BE2C (cell line): ENCODE measurements at regions not wholly inside any gene's neighbourhood (a gene's known extent, or its start where the extent isn't known, plus 50 kb on each side); places are given as distances from the start of the nearest gene placed in this dataset.

ENCODE experiments used
- DNase-seq: peaks from one replicate; pipeline ENCODE4 v3.0.0-alpha.2; 2020
- H3K27me3 ChIP-seq: fragments of 250-450 bp; sonication (Bioruptor Pico); 2 replicates; pipeline ENCODE4 v1.5.1; 2020; ENCODE audit warnings: mild to moderate bottlenecking
- H3K36me3 ChIP-seq: fragments of 250-450 bp; sonication (Bioruptor Pico); 2 replicates; pipeline ENCODE4 v1.5.1; 2020; ENCODE audit warnings: mild to moderate bottlenecking
- H3K4me1 ChIP-seq: fragments of 250-450 bp; sonication (Bioruptor Pico); 2 replicates; pipeline ENCODE4 v1.5.1; 2020
- H3K4me3 ChIP-seq: 2 replicates; pipeline ENCODE4 v1.5.1; 2011; ENCODE audit warnings: low read depth, low read length
- H3K9me3 ChIP-seq: fragments of 250-450 bp; sonication (Bioruptor Pico); 2 replicates; pipeline ENCODE4 v1.5.1; 2020
- CTCF ChIP-seq: IDR thresholded peaks from 2 replicates; pipeline ENCODE4 v1.5.1; 2012; ENCODE audit warnings: mild to moderate bottlenecking, low read depth, low read length

- DNase-seq = no peak
- Histone ChIP-seq H3K36me3 (no peaks in the 10 kb centered on the region), H3K4me1 (no peaks in the 10 kb centered on the region), H3K4me3 (no peak overlapping the region), H3K9me3 (no peaks in the 10 kb centered on the region), H3K27me3 (no peaks in the 10 kb centered on the region)
- no peak for TF ChIP-seq CTCF
These were observed 1043.0 kb upstream of the POU3F3 start for GRCh38 chr2:103810875-103811274.

DNA sequence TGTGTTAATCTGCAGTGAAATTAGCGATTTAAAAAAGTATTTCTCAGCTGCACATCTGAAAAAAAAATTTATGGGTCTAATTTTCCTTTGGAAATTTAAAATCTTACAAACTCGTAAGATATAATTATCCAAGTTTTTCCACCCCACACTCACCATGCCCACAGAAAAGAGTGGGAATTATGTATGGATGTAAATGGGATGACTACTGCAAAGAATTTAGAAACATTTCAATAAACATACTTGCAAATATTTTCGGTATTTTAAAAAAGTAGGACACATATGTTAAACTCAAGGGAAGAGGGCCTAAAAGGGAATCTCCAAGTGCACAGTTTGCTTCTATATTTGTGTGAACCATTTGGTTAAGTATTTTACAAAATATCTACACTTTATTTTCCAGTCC, 1039.9 kb upstream of the POU3F3 start:
- Histone ChIP-seq H3K4me3 (no peak overlapping the region), H3K36me3 (no peaks in the 10 kb centered on the region), H3K4me1 (no peaks in the 10 kb centered on the region), H3K27me3 (no peaks in the 10 kb centered on the region), H3K9me3 (no peaks in the 10 kb centered on the region)
- no peak for DNase-seq
- TF ChIP-seq CTCF = no peak

- H3K27me3 ChIP-seq = no peaks in the 10 kb centered on the region
- no peak for DNase-seq
- no peak overlapping the region for H3K4me3 ChIP-seq
- no peaks in the 10 kb centered on the region for H3K36me3 ChIP-seq
- TF ChIP-seq CTCF = no peak
- H3K9me3 ChIP-seq = no peaks in the 10 kb centered on the region
- no peaks in the 10 kb centered on the region for H3K4me1 ChIP-seq
These were observed 1038.2 kb upstream of the POU3F3 start for GRCh38 chr2:103815731-103816130.

DNA sequence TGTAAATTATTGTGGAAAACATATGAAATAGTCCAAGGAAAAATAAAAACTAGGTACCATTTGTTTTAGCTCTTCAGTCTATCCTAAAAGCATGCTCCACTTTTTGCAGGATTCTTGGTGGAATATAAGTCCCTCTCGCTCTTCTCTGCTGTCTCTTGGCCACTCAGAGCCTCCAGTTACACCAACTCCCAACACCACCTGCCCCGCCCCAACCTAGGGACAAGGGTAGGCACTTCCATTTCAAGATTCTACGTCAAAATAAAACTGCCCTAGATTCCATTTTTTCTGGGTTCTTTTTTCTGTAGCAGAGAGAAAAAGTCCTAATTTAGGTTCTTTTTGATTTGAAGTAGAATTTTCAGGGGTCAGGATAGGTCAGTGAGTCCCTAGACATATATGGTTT, 1036.2 kb upstream of the POU3F3 start:
- DNase-seq = no peak
- no peak for TF ChIP-seq CTCF

GRCh38 chr2:103818176-103818575, 1035.7 kb upstream of the POU3F3 start:
- Histone ChIP-seq H3K4me1 (no peaks in the 10 kb centered on the region), H3K27me3 (no peaks in the 10 kb centered on the region), H3K36me3 (no peaks in the 10 kb centered on the region), H3K9me3 (no peaks in the 10 kb centered on the region), H3K4me3 (no peak overlapping the region)
- no peak for TF ChIP-seq CTCF
- DNase-seq = no peak

More for the DNA sequence above, 1036.2 kb upstream of the POU3F3 start:
- Histone ChIP-seq H3K36me3 (no peaks in the 10 kb centered on the region), H3K27me3 (no peaks in the 10 kb centered on the region), H3K4me3 (no peak overlapping the region), H3K4me1 (no peaks in the 10 kb centered on the region), H3K9me3 (no peaks in the 10 kb centered on the region)

DNA sequence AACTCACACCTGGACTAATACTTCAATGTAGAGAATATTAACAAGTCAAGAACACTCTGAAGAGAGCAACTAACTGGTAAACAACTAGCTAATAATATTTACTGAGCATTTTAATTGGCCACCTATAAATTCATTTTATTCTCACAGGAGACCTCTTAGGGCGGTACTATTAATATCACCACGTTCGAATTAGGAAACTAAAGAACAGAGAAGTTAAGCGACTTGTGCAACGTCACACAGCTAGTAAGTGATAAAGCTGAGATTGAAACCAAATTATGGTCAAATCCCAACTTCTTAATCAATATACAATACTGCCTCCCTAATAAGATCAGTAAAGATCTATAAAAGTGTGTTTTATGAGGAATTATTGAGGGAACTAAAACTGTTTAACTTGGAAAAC, 1034.3 kb upstream of the POU3F3 start:
- H3K27me3 ChIP-seq = no peaks in the 10 kb centered on the region
- H3K36me3 ChIP-seq = no peaks in the 10 kb centered on the region
- H3K4me1 ChIP-seq = no peaks in the 10 kb centered on the region
- H3K4me3 ChIP-seq = no peak overlapping the region
- TF ChIP-seq CTCF = no peak
- DNase-seq = no peak
- no peaks in the 10 kb centered on the region for H3K9me3 ChIP-seq
